ENCODE measurements at regions not wholly inside any gene's neighbourhood (a gene's known extent, or its start where the extent isn't known, plus 50 kb on each side); places are given as distances from the start of the nearest gene placed in this dataset.

DNA sequence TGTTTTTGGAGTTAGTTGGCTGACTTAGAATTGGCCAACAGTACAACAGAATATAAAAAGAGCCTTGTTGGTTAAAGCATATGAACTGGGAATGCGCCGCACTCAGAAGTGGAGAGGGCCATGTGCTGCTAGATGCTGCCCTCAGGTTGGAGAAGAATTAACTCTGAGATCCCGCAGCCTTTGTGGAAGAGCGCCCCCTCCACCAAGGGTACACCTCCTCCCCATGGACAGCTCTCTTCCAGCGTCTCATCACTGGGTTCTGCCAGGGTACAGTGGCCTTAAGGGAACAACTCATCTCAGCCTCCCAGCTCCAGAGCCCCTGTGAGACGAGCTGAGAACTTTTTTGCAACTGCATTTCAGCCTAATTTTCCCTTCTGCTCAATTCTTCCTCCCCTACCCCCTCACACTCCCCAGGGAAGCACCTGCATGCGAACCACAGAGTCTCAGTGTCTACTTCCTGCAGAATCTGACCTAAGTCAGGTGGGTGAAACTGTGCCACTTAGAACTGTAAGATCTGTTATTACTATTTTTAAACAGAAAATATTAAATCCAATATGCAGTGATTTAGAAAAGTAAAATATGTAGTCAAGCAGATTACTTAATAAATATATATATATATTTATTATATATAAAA lies 380.6 kb downstream of the RAB28 start (continued):
- TF ChIP-seq ZNF274 (IDR thresholded peaks at IDR 0.05; ENCODE audit: low read depth, low read length) (no peak), YY1 (IDR thresholded peaks at IDR 0.05; ENCODE audit: extremely low read depth, insufficient replicate concordance, low read depth, low read length) (no peak), POLR2A (IDR thresholded peaks at IDR 0.05; ENCODE audit: borderline replicate concordance, extremely low read depth, insufficient read depth, insufficient read length) (no peak), CEBPB (IDR thresholded peaks at IDR 0.05; ENCODE audit: low read depth) (no peak), SIN3A (IDR thresholded peaks at IDR 0.05; ENCODE audit: low read depth) (no peak), FOSL1 (IDR thresholded peaks at IDR 0.05; ENCODE audit: low read depth) (no peak)

DNA sequence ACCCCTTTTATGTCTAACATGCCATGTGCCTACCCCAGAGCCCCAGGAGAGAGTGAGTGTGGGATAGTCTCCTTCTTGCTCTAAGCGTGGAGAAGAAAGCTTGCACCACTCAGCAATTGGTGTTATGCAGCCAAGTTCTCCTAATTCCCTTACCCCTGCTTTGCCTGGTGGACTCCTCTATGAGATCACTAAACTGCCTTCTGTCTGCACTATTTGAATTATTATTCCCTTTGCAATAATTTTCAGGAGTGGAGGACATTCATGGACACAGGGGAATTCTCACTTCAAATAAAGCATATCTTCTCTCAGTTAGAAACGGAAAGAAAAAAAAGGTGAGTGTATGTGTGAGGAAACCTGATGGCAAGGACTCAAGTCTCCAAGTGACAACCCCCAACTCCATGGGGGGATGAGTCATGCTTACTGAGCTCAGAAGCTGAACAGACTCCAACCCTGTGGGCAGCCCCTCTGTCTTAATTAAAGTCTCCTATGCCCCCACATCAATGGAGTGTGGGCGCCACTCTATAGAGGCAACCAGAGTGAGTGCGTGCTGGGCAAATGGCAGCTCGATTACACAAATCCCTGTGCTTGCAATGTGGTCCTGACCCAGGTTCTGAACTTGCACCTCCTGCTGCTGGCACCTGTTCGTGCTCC lies 381.9 kb downstream of the RAB28 start:
- Histone ChIP-seq H3K9me3 (ENCODE audit: control insufficient read depth in 1 of 2, insufficient read depth in 1 of 2, low read depth in 1 of 2, low read length in 2 of 2) (no peaks in the 10 kb centered on the region), H3K4me2 (ENCODE audit: low read length) (no peak overlapping the region), H3K27me3 (ENCODE audit: insufficient read depth, low read length) (no peaks in the 10 kb centered on the region), H3K4me3 (replicated peaks in 1 of 2; ENCODE audit: low read depth in 1 of 2, low read length in 2 of 2) (no peak overlapping the region), H3K9me2 (ENCODE audit: insufficient read depth) (no peaks in the 10 kb centered on the region), H4K20me1 (ENCODE audit: insufficient read depth) (no peaks in the 10 kb centered on the region), H3K79me2 (ENCODE audit: insufficient read depth, low read length) (no peaks in the 10 kb centered on the region), H3K4me1 (ENCODE audit: control insufficient read depth in 1 of 2, insufficient read depth in 2 of 2, low read length in 2 of 2) (no peaks in the 10 kb centered on the region), H3K36me3 (ENCODE audit: control insufficient read depth in 1 of 2, insufficient read depth in 2 of 2, low read length in 2 of 2) (no peaks in the 10 kb centered on the region), H3K27ac (ENCODE audit: low read depth, low read length) (no peak overlapping the region), H2AFZ (ENCODE audit: low read depth, low read length, poor library complexity, severe bottlenecking) (no peak overlapping the region), H3K9ac (ENCODE audit: low read length) (no peak overlapping the region)
- no peak for ATAC-seq
- no TSS peak for BruUV-seq (replicated peaks)
- TF ChIP-seq JUND (IDR thresholded peaks at IDR 0.05) (no peak), ZNF274 (IDR thresholded peaks at IDR 0.05; ENCODE audit: low read depth, low read length) (no peak), CEBPB (IDR thresholded peaks at IDR 0.05; ENCODE audit: low read depth) (no peak), SRF (IDR thresholded peaks at IDR 0.05; ENCODE audit: low read depth) (no peak), SP1 (IDR thresholded peaks at IDR 0.05; ENCODE audit: low read depth) (no peak), ZFX (IDR thresholded peaks at IDR 0.05) (no peak), RAD21 (IDR thresholded peaks at IDR 0.05; ENCODE audit: low read depth) (no peak), POLR2AphosphoS5 (IDR thresholded peaks at IDR 0.05; ENCODE audit: low read depth, low read length) (no peak), TCF7L2 (IDR thresholded peaks at IDR 0.05; ENCODE audit: borderline replicate concordance, extremely low read depth, insufficient read depth, insufficient read length) (no peak), ELF1 (IDR thresholded peaks at IDR 0.05; ENCODE audit: borderline replicate concordance, low read depth) (no peak), CBX3 (IDR thresholded peaks at IDR 0.05; ENCODE audit: low read depth) (no peak), SIN3A (IDR thresholded peaks at IDR 0.05; ENCODE audit: low read depth) (no peak), POLR2A (IDR thresholded peaks at IDR 0.05; ENCODE audit: borderline replicate concordance, extremely low read depth, insufficient read depth, insufficient read length) (no peak), EGR1 (IDR thresholded peaks at IDR 0.05; ENCODE audit: low read depth) (no peak), EZH2 (IDR thresholded peaks at IDR 0.05) (no peak)
- TF ChIP-seq, protein P1, sequence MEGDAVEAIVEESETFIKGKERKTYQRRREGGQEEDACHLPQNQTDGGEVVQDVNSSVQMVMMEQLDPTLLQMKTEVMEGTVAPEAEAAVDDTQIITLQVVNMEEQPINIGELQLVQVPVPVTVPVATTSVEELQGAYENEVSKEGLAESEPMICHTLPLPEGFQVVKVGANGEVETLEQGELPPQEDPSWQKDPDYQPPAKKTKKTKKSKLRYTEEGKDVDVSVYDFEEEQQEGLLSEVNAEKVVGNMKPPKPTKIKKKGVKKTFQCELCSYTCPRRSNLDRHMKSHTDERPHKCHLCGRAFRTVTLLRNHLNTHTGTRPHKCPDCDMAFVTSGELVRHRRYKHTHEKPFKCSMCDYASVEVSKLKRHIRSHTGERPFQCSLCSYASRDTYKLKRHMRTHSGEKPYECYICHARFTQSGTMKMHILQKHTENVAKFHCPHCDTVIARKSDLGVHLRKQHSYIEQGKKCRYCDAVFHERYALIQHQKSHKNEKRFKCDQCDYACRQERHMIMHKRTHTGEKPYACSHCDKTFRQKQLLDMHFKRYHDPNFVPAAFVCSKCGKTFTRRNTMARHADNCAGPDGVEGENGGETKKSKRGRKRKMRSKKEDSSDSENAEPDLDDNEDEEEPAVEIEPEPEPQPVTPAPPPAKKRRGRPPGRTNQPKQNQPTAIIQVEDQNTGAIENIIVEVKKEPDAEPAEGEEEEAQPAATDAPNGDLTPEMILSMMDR (IDR thresholded peaks at IDR 0.05 in 2 of 3, conservative IDR thresholded peaks at IDR 0.05 in 1 of 3; ENCODE audit: borderline replicate concordance in 1 of 3, insufficient read depth in 1 of 3, low read depth in 2 of 3, low read length in 2 of 3): no peak
- TF ChIP-seq, protein P2, sequence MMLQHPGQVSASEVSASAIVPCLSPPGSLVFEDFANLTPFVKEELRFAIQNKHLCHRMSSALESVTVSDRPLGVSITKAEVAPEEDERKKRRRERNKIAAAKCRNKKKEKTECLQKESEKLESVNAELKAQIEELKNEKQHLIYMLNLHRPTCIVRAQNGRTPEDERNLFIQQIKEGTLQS (IDR thresholded peaks at IDR 0.05): no peak
- TF ChIP-seq, protein P3, sequence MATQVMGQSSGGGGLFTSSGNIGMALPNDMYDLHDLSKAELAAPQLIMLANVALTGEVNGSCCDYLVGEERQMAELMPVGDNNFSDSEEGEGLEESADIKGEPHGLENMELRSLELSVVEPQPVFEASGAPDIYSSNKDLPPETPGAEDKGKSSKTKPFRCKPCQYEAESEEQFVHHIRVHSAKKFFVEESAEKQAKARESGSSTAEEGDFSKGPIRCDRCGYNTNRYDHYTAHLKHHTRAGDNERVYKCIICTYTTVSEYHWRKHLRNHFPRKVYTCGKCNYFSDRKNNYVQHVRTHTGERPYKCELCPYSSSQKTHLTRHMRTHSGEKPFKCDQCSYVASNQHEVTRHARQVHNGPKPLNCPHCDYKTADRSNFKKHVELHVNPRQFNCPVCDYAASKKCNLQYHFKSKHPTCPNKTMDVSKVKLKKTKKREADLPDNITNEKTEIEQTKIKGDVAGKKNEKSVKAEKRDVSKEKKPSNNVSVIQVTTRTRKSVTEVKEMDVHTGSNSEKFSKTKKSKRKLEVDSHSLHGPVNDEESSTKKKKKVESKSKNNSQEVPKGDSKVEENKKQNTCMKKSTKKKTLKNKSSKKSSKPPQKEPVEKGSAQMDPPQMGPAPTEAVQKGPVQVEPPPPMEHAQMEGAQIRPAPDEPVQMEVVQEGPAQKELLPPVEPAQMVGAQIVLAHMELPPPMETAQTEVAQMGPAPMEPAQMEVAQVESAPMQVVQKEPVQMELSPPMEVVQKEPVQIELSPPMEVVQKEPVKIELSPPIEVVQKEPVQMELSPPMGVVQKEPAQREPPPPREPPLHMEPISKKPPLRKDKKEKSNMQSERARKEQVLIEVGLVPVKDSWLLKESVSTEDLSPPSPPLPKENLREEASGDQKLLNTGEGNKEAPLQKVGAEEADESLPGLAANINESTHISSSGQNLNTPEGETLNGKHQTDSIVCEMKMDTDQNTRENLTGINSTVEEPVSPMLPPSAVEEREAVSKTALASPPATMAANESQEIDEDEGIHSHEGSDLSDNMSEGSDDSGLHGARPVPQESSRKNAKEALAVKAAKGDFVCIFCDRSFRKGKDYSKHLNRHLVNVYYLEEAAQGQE (IDR thresholded peaks at IDR 0.05; ENCODE audit: low read depth): no peak
- no peak for DNase-seq (ENCODE audit: low read depth, low spot score)
- ChIA-PET RAD21 (ENCODE audit: low non-redundant PET in 1 of 2, low total read pairs in 2 of 2, uncharacterized antibody in 2 of 2, unreplicated experiment in 2 of 2) (no interaction called here), POLR2A (no interaction called here), CTCF (no interaction called here)
- intact Hi-C loops (cut with micrococcal nuclease): no loop called here
